ENCODE measurements at regions not wholly inside any gene's neighbourhood (a gene's known extent, or its start where the extent isn't known, plus 50 kb on each side); places are given as distances from the start of the nearest gene placed in this dataset.
A peak's percentile ranks its signal among the peaks of the same experiment; 100 is the strongest.
"Not testable (repeated sequence)": the region's sequence is repeated elsewhere in the genome, so short reads cannot be mapped to it uniquely, and the experiment has no call there.

DNA sequence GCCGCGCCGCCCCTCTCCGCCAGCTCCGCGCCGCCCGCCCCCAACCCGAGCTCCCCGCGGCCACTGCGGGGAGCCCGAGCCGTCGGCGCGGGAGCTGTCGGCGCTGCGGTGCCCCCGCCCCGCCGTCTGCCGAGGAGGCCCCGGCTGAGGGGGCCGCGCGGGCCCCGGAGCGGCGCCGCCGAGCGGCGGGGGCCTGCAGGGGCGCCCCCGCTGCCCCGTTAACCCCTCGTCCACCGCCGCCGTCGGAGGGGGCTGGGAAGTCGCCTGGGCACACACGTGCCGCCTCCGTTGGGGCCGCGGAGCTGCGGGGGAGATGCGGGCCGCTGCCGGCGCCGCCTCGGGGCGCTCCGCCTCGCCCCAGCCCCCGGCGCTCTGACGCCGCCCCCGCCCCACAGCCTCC is 115.4 kb downstream of the CRLF3 start:
- H3K9me3 ChIP-seq (ENCODE audit: control insufficient read depth, insufficient read depth, low read length); DNase-seq (ENCODE audit: low read depth, low spot score); CTCF ChIA-PET; H3K27ac ChIP-seq (ENCODE audit: low read depth, low read length): not testable (repeated sequence)
- H3K4me3 ChIP-seq (ENCODE audit: low read depth, low read length): peak overlapping the region; percentile 73
- peaks cover 15% of the 10 kb centered on the region for H3K27me3 ChIP-seq (ENCODE audit: control insufficient read depth, insufficient read depth, low read length)
- POLR2A ChIA-PET: interaction anchor here (0.5 to 0.6 kb wide), 2 partner anchors 11 to 368 kb away, joined by 3 to 4 read pairs; no protein-coding TSS in a partner anchor

- POLR2A ChIA-PET; H3K9me3 ChIP-seq (ENCODE audit: control insufficient read depth, insufficient read depth, low read length); CTCF ChIA-PET: not testable (repeated sequence)
- peak; percentile 85 for DNase-seq (ENCODE audit: low read depth, low spot score)
- peak overlapping the region; percentile 57 for H3K27ac ChIP-seq (ENCODE audit: low read depth, low read length)
- peaks cover 15% of the 10 kb centered on the region for H3K27me3 ChIP-seq (ENCODE audit: control insufficient read depth, insufficient read depth, low read length)
- peak overlapping the region; percentile 73 for H3K4me3 ChIP-seq (ENCODE audit: low read depth, low read length)
These were observed 116.0 kb downstream of the CRLF3 start for GRCh38 chr17:30708241-30709078.

DNA sequence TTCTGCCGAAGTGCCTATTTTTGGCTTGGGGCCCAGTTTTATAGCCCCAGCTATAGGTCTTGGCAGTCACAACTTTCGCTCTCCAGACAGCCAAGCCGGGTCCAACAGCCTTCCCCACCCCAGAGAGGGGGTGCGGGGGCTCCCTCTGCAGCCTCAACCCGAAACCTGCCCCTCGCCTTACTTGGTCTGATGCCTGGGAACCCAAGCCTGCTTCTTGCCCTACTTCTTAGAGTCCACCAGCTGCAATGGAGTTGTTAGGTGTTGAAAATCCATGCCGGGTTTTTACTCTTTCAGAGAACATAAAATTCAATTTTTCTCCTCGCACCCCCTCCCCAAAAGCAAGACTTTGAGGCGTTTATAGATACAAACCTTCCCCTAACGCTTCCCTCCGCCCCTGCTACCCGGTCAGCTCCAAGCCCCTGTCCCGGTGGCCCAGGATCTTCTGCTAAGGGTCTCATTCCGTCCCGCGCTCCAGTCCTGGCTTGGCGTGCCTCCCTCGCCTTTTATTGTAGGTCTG is 116.7 kb downstream of the CRLF3 start:
- POLR2A ChIA-PET; H3K9me3 ChIP-seq (ENCODE audit: control insufficient read depth, insufficient read depth, low read length); DNase-seq (ENCODE audit: low read depth, low spot score); CTCF ChIA-PET: not testable (repeated sequence)
- Histone ChIP-seq H3K4me3 (ENCODE audit: low read depth, low read length) (peak overlapping the region; percentile 73), H3K27me3 (ENCODE audit: control insufficient read depth, insufficient read depth, low read length) (peaks cover 15% of the 10 kb centered on the region), H3K27ac (ENCODE audit: low read depth, low read length) (peak overlapping the region; percentile 57)

DNA sequence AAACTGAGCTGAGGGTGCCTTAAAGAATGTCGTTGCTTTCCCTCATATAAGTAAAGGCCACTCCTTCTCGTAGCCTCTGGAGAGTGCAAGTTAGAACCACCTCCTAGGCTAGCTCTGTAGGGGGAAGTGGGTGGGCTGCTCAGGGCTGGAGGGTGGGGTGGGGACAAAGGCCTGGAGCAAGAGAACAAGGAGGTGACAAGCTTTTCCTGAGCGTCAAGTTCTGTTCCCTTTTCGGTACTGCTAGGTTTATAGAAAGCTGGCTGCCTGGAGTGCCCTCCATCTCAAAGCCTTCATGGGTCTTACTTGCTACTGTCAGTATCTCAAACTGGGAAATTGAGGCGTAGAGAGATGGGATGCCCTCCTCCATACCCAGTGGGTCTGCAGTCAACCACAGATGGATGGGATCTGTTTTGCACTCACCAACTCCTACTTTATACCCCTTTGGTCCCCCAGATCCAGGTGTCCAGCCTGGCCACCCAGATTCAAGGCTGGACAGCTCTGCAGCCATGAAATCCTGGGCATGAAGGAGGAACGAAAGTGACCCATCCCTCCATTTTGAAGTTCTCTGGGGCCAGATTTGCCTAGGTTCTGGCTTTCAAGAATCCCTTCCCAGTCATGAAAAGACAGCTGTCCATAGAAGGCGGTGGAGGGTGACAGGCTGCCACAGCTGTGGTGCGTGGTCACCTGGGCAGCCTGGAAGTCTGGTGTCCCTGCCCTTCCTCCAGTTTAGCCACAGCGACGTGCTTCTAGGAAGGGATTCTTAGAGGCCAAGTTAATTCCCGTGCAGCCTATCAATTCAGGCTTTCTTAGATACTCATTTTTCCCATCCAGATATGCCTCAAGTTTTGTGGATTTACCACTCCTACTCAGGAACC is 117.8 kb downstream of the CRLF3 start:
- CTCF ChIA-PET; POLR2A ChIA-PET; H3K27ac ChIP-seq (ENCODE audit: low read depth, low read length); H3K9me3 ChIP-seq (ENCODE audit: control insufficient read depth, insufficient read depth, low read length); DNase-seq (ENCODE audit: low read depth, low spot score); H3K4me3 ChIP-seq (ENCODE audit: low read depth, low read length): not testable (repeated sequence)
- peaks cover 15% of the 10 kb centered on the region for H3K27me3 ChIP-seq (ENCODE audit: control insufficient read depth, insufficient read depth, low read length)

- CTCF ChIA-PET, POLR2A ChIA-PET: not testable (repeated sequence)
These were observed 118.5 kb downstream of the CRLF3 start for GRCh38 chr17:30706004-30706403.

DNA sequence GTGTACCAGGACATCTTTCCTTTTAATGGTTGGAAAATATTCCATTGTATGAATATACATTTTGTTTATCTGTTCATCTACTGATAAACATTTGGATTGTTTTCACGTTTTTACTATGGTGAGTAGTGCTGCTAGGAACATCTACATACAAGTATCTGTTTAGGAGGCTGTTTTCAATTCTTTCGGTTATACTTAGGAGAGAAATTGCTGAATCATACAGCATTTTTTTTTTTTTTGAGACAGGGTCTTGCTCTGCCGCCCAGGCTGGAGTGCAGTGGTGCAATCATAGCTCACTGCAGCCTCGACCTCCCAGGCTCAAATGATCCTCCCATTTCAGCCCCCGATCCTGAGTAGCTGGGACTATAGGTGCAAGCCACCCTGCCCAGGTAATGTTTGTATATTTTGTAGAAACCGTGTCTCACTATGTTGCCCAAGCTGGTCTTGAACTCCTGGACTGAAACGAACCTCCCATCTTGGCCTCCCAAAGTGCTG is 122.9 kb downstream of the CRLF3 start:
- ChIA-PET CTCF (no interaction called here), POLR2A (no interaction called here)
- DNase-seq (ENCODE audit: low read depth, low spot score): no peak
- no peaks in the 10 kb centered on the region for H3K9me3 ChIP-seq (ENCODE audit: control insufficient read depth, insufficient read depth, low read length)
- no peak overlapping the region for H3K27ac ChIP-seq (ENCODE audit: low read depth, low read length)
- no peak overlapping the region for H3K4me3 ChIP-seq (ENCODE audit: low read depth, low read length)
- no peak for TF ChIP-seq CTCF (IDR thresholded peaks at IDR 0.05; ENCODE audit: low read depth, low read length)
- H3K27me3 ChIP-seq (ENCODE audit: control insufficient read depth, insufficient read depth, low read length): peaks cover 13% of the 10 kb centered on the region

More at GRCh38 chr17:30706004-30706403, 118.5 kb downstream of the CRLF3 start:
- H3K4me3 ChIP-seq (ENCODE audit: low read depth, low read length): peak overlapping the region; percentile 7; the same call in 1 of the 2 replicates
- not testable (repeated sequence) for H3K9me3 ChIP-seq (ENCODE audit: control insufficient read depth, insufficient read depth, low read length); H3K27ac ChIP-seq (ENCODE audit: low read depth, low read length); DNase-seq (ENCODE audit: low read depth, low spot score)
- peaks cover 15% of the 10 kb centered on the region for H3K27me3 ChIP-seq (ENCODE audit: control insufficient read depth, insufficient read depth, low read length)

GRCh38 chr17:30700833-30701232 is 123.7 kb downstream of the CRLF3 start:
- POLR2A ChIA-PET; H3K27me3 ChIP-seq (ENCODE audit: control insufficient read depth, insufficient read depth, low read length); H3K27ac ChIP-seq (ENCODE audit: low read depth, low read length); DNase-seq (ENCODE audit: low read depth, low spot score); H3K4me3 ChIP-seq (ENCODE audit: low read depth, low read length); H3K9me3 ChIP-seq (ENCODE audit: control insufficient read depth, insufficient read depth, low read length); CTCF ChIA-PET: not testable (repeated sequence)

All from AG04450 (cell line).